Gastroesophageal sphincter (tissue), 3 donors: ENCODE measurements at regions not wholly inside any gene's neighbourhood (a gene's known extent, or its start where the extent isn't known, plus 50 kb on each side); places are given as distances from the start of the nearest gene placed in this dataset.

ENCODE experiments used
- POLR2A ChIP-seq, 2 donors: fragments of 450-650 bp; IDR thresholded peaks; one replicate each; pipeline ENCODE4 v1.6.1; 2017; ENCODE audit warnings: antibody characterized with exemption in 2 of 2, mild to moderate bottlenecking in 2 of 2, moderate library complexity in 1 of 2
- TF ChIP-seq, protein P1 (sequence below), 4 experiments: fragments of 200-600 bp in 2 of 4; fragments of 450-650 bp in 2 of 4; sonication (generic) in 1 of 4; IDR thresholded peaks; one replicate each; pipeline ENCODE4 v1.5.1; 2017 to 2019; ENCODE audit warnings: antibody characterized with exemption in 4 of 4, mild to moderate bottlenecking in 2 of 4, moderate library complexity in 2 of 4

DNA sequence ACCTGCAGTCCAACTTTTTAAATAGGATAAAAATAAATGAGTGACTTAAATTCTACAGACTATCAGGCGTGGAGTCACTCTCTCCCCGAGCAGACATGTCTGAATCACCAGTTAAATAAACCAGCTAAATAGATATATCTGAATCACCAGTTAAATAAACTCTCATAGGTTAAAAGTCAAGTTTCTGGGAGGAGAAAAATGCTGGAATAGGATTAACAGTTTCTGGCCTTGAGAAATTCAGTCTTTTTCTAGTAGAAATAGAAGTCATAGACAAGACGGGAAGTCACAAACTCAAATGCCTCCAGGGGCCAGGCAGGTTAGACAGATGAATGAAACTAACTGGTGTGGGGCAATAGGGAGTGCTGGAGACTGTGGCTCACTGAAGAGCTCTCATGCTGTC, 258.6 kb upstream of the TMEM132C start:
- no peak for TF ChIP-seq POLR2A (IDR thresholded peaks at IDR 0.05)
- TF ChIP-seq, protein P1, sequence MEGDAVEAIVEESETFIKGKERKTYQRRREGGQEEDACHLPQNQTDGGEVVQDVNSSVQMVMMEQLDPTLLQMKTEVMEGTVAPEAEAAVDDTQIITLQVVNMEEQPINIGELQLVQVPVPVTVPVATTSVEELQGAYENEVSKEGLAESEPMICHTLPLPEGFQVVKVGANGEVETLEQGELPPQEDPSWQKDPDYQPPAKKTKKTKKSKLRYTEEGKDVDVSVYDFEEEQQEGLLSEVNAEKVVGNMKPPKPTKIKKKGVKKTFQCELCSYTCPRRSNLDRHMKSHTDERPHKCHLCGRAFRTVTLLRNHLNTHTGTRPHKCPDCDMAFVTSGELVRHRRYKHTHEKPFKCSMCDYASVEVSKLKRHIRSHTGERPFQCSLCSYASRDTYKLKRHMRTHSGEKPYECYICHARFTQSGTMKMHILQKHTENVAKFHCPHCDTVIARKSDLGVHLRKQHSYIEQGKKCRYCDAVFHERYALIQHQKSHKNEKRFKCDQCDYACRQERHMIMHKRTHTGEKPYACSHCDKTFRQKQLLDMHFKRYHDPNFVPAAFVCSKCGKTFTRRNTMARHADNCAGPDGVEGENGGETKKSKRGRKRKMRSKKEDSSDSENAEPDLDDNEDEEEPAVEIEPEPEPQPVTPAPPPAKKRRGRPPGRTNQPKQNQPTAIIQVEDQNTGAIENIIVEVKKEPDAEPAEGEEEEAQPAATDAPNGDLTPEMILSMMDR (IDR thresholded peaks at IDR 0.05) = no peak
